Neural cell (in vitro differentiated cells): ENCODE measurements at regions not wholly inside any gene's neighbourhood (a gene's known extent, or its start where the extent isn't known, plus 50 kb on each side); places are given as distances from the start of the nearest gene placed in this dataset.

ENCODE experiments used
- H2AFZ ChIP-seq: fragments of 200-600, 300-800 bp; sonication (generic), shearing (Covaris generic); 2 replicates; pipeline ENCODE4 v1.6.0; 2014; ENCODE audit warnings: low read depth, mild to moderate bottlenecking, antibody characterized with exemption, low read length, moderate library complexity
- H3F3A ChIP-seq: fragments of 200-600 bp; shearing (Covaris generic); 2 replicates; pipeline ENCODE4 v1.6.1; 2016; ENCODE audit warnings: mild to moderate bottlenecking, moderate library complexity, mixed read lengths, antibody characterized with exemption, low read length; ENCODE audit not compliant: insufficient read depth, poor library complexity, severe bottlenecking
- H3K27ac ChIP-seq: fragments of 200-600, 300-800 bp; sonication (generic), shearing (Covaris generic); 2 replicates; pipeline ENCODE4 v1.5.1; 2014; ENCODE audit warnings: mild to moderate bottlenecking, low read length, moderate library complexity
- H3K27me3 ChIP-seq: fragments of 300-800, 200-600 bp; sonication (generic), shearing (Covaris generic); 2 replicates; pipeline ENCODE4 v1.6.0; 2014; ENCODE audit warnings: mild to moderate bottlenecking, low read depth, low read length, moderate library complexity; ENCODE audit not compliant: insufficient read depth
- H3K36me3 ChIP-seq: fragments of 300-800, 200-600 bp; sonication (generic), shearing (Covaris generic); 2 replicates; pipeline ENCODE4 v1.5.1; 2014; ENCODE audit warnings: mild to moderate bottlenecking, antibody characterized with exemption, low read length, moderate library complexity; ENCODE audit not compliant: insufficient read depth
- H3K4me2 ChIP-seq: fragments of 300-800, 200-600 bp; sonication (generic), shearing (Covaris generic); 2 replicates; pipeline ENCODE4 v1.6.0; 2014; ENCODE audit warnings: mild to moderate bottlenecking, low read length
- H3K4me3 ChIP-seq: fragments of 300-800, 200-600 bp; sonication (generic), shearing (Covaris generic); 2 replicates; pipeline ENCODE4 v1.5.1; 2014; ENCODE audit warnings: mild to moderate bottlenecking, low read length, moderate library complexity
- H3K79me2 ChIP-seq: fragments of 200-600 bp; shearing (Covaris generic); replicated peaks from 2 replicates; pipeline ENCODE4 v1.6.0; 2014; ENCODE audit warnings: mild to moderate bottlenecking, low read length, moderate library complexity; ENCODE audit not compliant: insufficient read depth
- H3K9ac ChIP-seq: fragments of 300-800, 200-600 bp; sonication (generic), shearing (Covaris generic); 2 replicates; pipeline ENCODE4 v1.6.1; 2016; ENCODE audit warnings: mild to moderate bottlenecking, low read length, mixed read lengths
- H3K9me2 ChIP-seq: fragments of 200-600 bp; shearing (Covaris generic); 2 replicates; pipeline ENCODE4 v1.6.1; 2016; ENCODE audit warnings: mild to moderate bottlenecking, low read length, mixed read lengths; ENCODE audit not compliant: insufficient read depth
- H3K9me3 ChIP-seq: fragments of 200-600, 300-800 bp; sonication (generic), shearing (Covaris generic); 2 replicates; pipeline ENCODE4 v1.6.1; 2016; ENCODE audit warnings: mild to moderate bottlenecking, mixed run types, low read length, moderate library complexity, mixed read lengths
- H4K20me1 ChIP-seq: fragments of 200-600 bp; shearing (Covaris generic); 2 replicates; pipeline ENCODE4 v1.6.1; 2016; ENCODE audit warnings: mild to moderate bottlenecking, mixed run types; ENCODE audit not compliant: insufficient read depth
- CTCF ChIP-seq: fragments of 450-650 bp; IDR thresholded peaks from 2 replicates; pipeline ENCODE4 v1.5.1; 2014; ENCODE audit warnings: antibody characterized with exemption, mild to moderate bottlenecking, moderate library complexity; ENCODE audit not compliant: poor library complexity, severe bottlenecking
- EP300 ChIP-seq: fragments of 450-650 bp; conservative IDR thresholded peaks from 2 replicates; pipeline ENCODE4 v1.6.1; 2014; ENCODE audit warnings: antibody characterized with exemption, mild to moderate bottlenecking, moderate library complexity; ENCODE audit not compliant: poor library complexity, severe bottlenecking
- EZH2 ChIP-seq: fragments of 200-600, 300-800 bp; shearing (Covaris generic), sonication (generic); IDR thresholded peaks from 2 replicates; pipeline ENCODE4 v1.6.1; 2014; ENCODE audit warnings: antibody characterized with exemption, low read length, borderline replicate concordance, mild to moderate bottlenecking; ENCODE audit not compliant: insufficient read depth, poor library complexity, severe bottlenecking
- MXI1 ChIP-seq: fragments of 450-650 bp; conservative IDR thresholded peaks from 2 replicates; pipeline ENCODE4 v1.6.1; 2014; ENCODE audit warnings: antibody characterized with exemption, mild to moderate bottlenecking; ENCODE audit not compliant: poor library complexity, severe bottlenecking
- POLR2AphosphoS5 ChIP-seq: IDR thresholded peaks from 2 replicates; pipeline ENCODE4 v1.6.1; 2012
- RAD21 ChIP-seq: fragments of 450-650 bp; conservative IDR thresholded peaks from 2 replicates; pipeline ENCODE4 v1.6.1; 2014; ENCODE audit warnings: antibody characterized with exemption, mild to moderate bottlenecking, moderate library complexity
- REST ChIP-seq: IDR thresholded peaks from 2 replicates; pipeline ENCODE4 v1.6.1; 2012; ENCODE audit warnings: borderline replicate concordance
- SMC3 ChIP-seq: fragments of 450-650 bp; conservative IDR thresholded peaks from 2 replicates; pipeline ENCODE4 v1.6.1; 2014; ENCODE audit warnings: antibody characterized with exemption, mild to moderate bottlenecking, moderate library complexity; ENCODE audit not compliant: poor library complexity
- TAF1 ChIP-seq: IDR thresholded peaks from 2 replicates; pipeline ENCODE4 v1.6.1; 2012; ENCODE audit warnings: low read depth

- Histone ChIP-seq H3K27ac (no peak overlapping the region), H3K79me2 (no peaks in the 10 kb centered on the region), H3K9ac (no peak overlapping the region), H3K36me3 (no peaks in the 10 kb centered on the region), H3K27me3 (no peaks in the 10 kb centered on the region), H3F3A (no peaks in the 10 kb centered on the region), H3K4me2 (no peak overlapping the region), H3K9me2 (no peaks in the 10 kb centered on the region), H2AFZ (no peak overlapping the region), H4K20me1 (no peaks in the 10 kb centered on the region), H3K9me3 (no peaks in the 10 kb centered on the region), H3K4me3 (no peak overlapping the region)
- no peak for TF ChIP-seq CTCF
- TF ChIP-seq POLR2AphosphoS5, result no peak
- no peak for TF ChIP-seq RAD21
- TF ChIP-seq REST, result no peak
- no peak for TF ChIP-seq TAF1
- no peak for TF ChIP-seq EP300
- TF ChIP-seq SMC3, result no peak
Observed at GRCh38 chr13:67328895-67329294, 98.8 kb upstream of the PCDH9 start.

- H3F3A ChIP-seq, result no peaks in the 10 kb centered on the region
- H3K79me2 ChIP-seq, result no peaks in the 10 kb centered on the region
- no peaks in the 10 kb centered on the region for H3K36me3 ChIP-seq
- H4K20me1 ChIP-seq, result no peaks in the 10 kb centered on the region
- H3K4me2 ChIP-seq, result no peak overlapping the region
- TF ChIP-seq POLR2AphosphoS5 (no peak), EZH2 (no peak), RAD21 (no peak), EP300 (no peak), TAF1 (no peak), CTCF (no peak), MXI1 (no peak), SMC3 (no peak)
- no peak overlapping the region for H3K4me3 ChIP-seq
- no peaks in the 10 kb centered on the region for H3K9me2 ChIP-seq
- H3K9ac ChIP-seq, result no peak overlapping the region
- no peaks in the 10 kb centered on the region for H3K27me3 ChIP-seq
- no peak overlapping the region for H2AFZ ChIP-seq
- no peaks in the 10 kb centered on the region for H3K9me3 ChIP-seq
- H3K27ac ChIP-seq, result no peak overlapping the region
Observed at GRCh38 chr13:67318860-67319259, 88.7 kb upstream of the PCDH9 start.
